Right lobe of liver (tissue), 4 donors: ENCODE measurements at regions not wholly inside any gene's neighbourhood (a gene's known extent, or its start where the extent isn't known, plus 50 kb on each side); places are given as distances from the start of the nearest gene placed in this dataset.

Source experiments
- POLR2A ChIP-seq: fragments of 450-650 bp; IDR thresholded peaks from one replicate; pipeline ENCODE4 v1.6.1; 2017; ENCODE audit warnings: antibody characterized with exemption, mild to moderate bottlenecking
- TF ChIP-seq, protein P1 (sequence below), 4 donors: fragments of 200-600 bp in 3 of 4; fragments of 450-650 bp in 1 of 4; IDR thresholded peaks; one replicate each; pipeline versions ENCODE4 v1.5.1 to v1.8.0; 2016 to 2022; ENCODE audit warnings: antibody characterized with exemption in 4 of 4, mild to moderate bottlenecking in 2 of 4
- donor health status: DM: no; HTN: no; CAD: no.
- donor health status: DM: no; HTN: no; CAD: no.
- donor health status: DM: no; HTN: yes; CAD: no.

DNA sequence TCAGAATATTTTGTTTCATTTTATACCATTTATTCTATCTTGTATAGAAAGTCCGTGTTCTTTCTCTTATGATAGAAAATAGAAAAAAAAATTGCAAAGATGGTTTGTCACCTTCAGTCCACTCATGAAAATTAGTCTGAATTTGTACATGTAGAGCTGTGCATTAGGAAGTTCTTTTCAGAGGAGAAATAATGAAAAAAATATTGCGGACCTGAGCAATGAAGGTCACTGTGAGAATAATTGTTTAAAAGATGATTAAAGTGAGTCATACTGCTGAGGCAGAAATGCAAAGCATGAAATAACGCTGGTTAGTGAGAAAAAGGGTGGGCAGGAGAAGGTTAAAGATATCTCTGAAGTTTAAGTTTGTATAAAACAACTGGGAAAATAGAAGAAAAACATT, 431.1 kb downstream of the TMX3 start:
- TF ChIP-seq POLR2A = no peak
- TF ChIP-seq, protein P1, sequence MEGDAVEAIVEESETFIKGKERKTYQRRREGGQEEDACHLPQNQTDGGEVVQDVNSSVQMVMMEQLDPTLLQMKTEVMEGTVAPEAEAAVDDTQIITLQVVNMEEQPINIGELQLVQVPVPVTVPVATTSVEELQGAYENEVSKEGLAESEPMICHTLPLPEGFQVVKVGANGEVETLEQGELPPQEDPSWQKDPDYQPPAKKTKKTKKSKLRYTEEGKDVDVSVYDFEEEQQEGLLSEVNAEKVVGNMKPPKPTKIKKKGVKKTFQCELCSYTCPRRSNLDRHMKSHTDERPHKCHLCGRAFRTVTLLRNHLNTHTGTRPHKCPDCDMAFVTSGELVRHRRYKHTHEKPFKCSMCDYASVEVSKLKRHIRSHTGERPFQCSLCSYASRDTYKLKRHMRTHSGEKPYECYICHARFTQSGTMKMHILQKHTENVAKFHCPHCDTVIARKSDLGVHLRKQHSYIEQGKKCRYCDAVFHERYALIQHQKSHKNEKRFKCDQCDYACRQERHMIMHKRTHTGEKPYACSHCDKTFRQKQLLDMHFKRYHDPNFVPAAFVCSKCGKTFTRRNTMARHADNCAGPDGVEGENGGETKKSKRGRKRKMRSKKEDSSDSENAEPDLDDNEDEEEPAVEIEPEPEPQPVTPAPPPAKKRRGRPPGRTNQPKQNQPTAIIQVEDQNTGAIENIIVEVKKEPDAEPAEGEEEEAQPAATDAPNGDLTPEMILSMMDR (IDR thresholded peaks at IDR 0.05) = no peak
